GM18499 (cell line): ENCODE measurements at regions not wholly inside any gene's neighbourhood (a gene's known extent, or its start where the extent isn't known, plus 50 kb on each side); places are given as distances from the start of the nearest gene placed in this dataset.

Experiments used
- ATAC-seq: cut with Tn5 transposase; IDR thresholded peaks from one replicate; pipeline ENCODE4 v1.9.1; 2021; ENCODE audit warnings: moderate number of reproducible peaks; ENCODE audit not compliant: insufficient read depth, unreplicated experiment

GRCh38 chr15:35909414-35909813, 363.4 kb upstream of the DPH6 start:
- no peak for ATAC-seq

- ATAC-seq, result no peak
These were observed 364.3 kb upstream of the DPH6 start for GRCh38 chr15:35910227-35910626.

GRCh38 chr15:35911052-35911777, 365.2 kb upstream of the DPH6 start:
- no peak for ATAC-seq

- ATAC-seq, result no peak
These were observed 366.2 kb upstream of the DPH6 start for GRCh38 chr15:35912196-35912595.

- no peak for ATAC-seq
These were observed 368.6 kb upstream of the DPH6 start for GRCh38 chr15:35914573-35914972.

GRCh38 chr15:35921046-35921445, 375.1 kb upstream of the DPH6 start:
- no peak for ATAC-seq

- ATAC-seq, result no peak
These were observed 379.5 kb upstream of the DPH6 start for GRCh38 chr15:35925275-35926006.

- no peak for ATAC-seq
These were observed 380.0 kb upstream of the DPH6 start for GRCh38 chr15:35926007-35926380.

GRCh38 chr15:35928847-35929246, 382.9 kb upstream of the DPH6 start:
- no peak for ATAC-seq

GRCh38 chr15:35929740-35930444, 383.9 kb upstream of the DPH6 start:
- peak; percentile 70 for ATAC-seq

- ATAC-seq, result no peak
These were observed 385.9 kb upstream of the DPH6 start for GRCh38 chr15:35931799-35932341.

GRCh38 chr15:35932531-35932930, 386.6 kb upstream of the DPH6 start:
- ATAC-seq, result no peak

GRCh38 chr15:35933531-35933930, 387.6 kb upstream of the DPH6 start:
- no peak for ATAC-seq

- no peak for ATAC-seq
These were observed 388.6 kb upstream of the DPH6 start for GRCh38 chr15:35934383-35935049.

- no peak for ATAC-seq
These were observed 390.3 kb upstream of the DPH6 start for GRCh38 chr15:35936284-35936683.

GRCh38 chr15:35937380-35937779, 391.4 kb upstream of the DPH6 start:
- ATAC-seq, result no peak

- ATAC-seq, result no peak
These were observed 399.1 kb upstream of the DPH6 start for GRCh38 chr15:35944945-35945585.

GRCh38 chr15:35953424-35953823, 407.5 kb upstream of the DPH6 start:
- no peak for ATAC-seq

GRCh38 chr15:35956056-35956455, 410.1 kb upstream of the DPH6 start:
- ATAC-seq, result no peak

- no peak for ATAC-seq
These were observed 412.1 kb upstream of the DPH6 start for GRCh38 chr15:35958021-35958420.
